HepG2 (cell line): ENCODE measurements at regions not wholly inside any gene's neighbourhood (a gene's known extent, or its start where the extent isn't known, plus 50 kb on each side); places are given as distances from the start of the nearest gene placed in this dataset.

Experiments used
- ATAC-seq: fragments of 200-7000 bp; cut with Tn5 transposase; 3 replicates; pipeline ENCODE4 v1.9.1; 2020; ENCODE audit warnings: mild to moderate bottlenecking, moderate library complexity
- BruUV-seq: library from RNA; stranded (reverse); fragments of 400-500 nt; replicated peaks from 2 replicates; lab custom pipeline; 2021; lab: Mats Ljungman, UMichigan
- CTCF ChIA-PET: fragments of 300-600 bp; formaldehyde crosslinking; extraction: SDS; loops from one replicate; lab custom pipeline; 2021; ENCODE audit warnings: low total read pairs, inconsistent platforms, low intra/inter-chr PET ratio; lab: Yijun Ruan, JAX
- POLR2A ChIA-PET: fragments of 350-600 bp; sonication (Branson Sonifier 250); formaldehyde crosslinking; loops from one replicate; lab custom pipeline; 2020; ENCODE audit warnings: antibody characterized with exemption, inconsistent platforms; lab: Yijun Ruan, JAX
- DNase-seq: peaks from one replicate; pipeline ENCODE4 v3.0.0-alpha.2; 2015; ENCODE audit warnings: low spot score
- FAIRE-seq: peaks from 3 replicates; lab custom pipeline; 2011; peaks lifted over from hg19 to GRCh38; lab: Jason Lieb, UNC
- H2AFZ ChIP-seq: one replicate; pipeline ENCODE4 v1.6.1; 2011; ENCODE audit warnings: low read length, inconsistent platforms
- H3K27ac ChIP-seq: fragments of 300-600 bp; 3 replicates; pipeline ENCODE4 v1.8.0; 2011; ENCODE audit warnings: mixed run types, mild to moderate bottlenecking, mixed read lengths, low read length, inconsistent platforms; ENCODE audit not compliant: insufficient read depth; ENCODE audit errors: extremely low read length
- H3K27me3 ChIP-seq, 2 experiments: fragments of 200-600 bp in 1 of 2; 2 replicates in 1 of 2; 3 replicates in 1 of 2; pipeline versions ENCODE4 v1.6.0 to v1.8.0; 2011; ENCODE audit warnings: low read length in 2 of 2, mild to moderate bottlenecking in 2 of 2, moderate library complexity in 2 of 2, inconsistent platforms in 1 of 2; ENCODE audit not compliant: insufficient read depth in 2 of 2, control insufficient read depth in 1 of 2
- H3K36me3 ChIP-seq, 2 experiments: fragments of 200-600 bp in 1 of 2; replicated peaks in 1 of 2; 2 replicates in 1 of 2; 3 replicates in 1 of 2; pipeline versions ENCODE4 v1.5.1 to v1.8.0; 2011; ENCODE audit warnings: low read length in 2 of 2, inconsistent platforms in 1 of 2; ENCODE audit not compliant: insufficient read depth in 2 of 2, control insufficient read depth in 1 of 2
- H3K4me1 ChIP-seq: 2 replicates; pipeline ENCODE4 v1.5.1; 2012; ENCODE audit warnings: low read length, inconsistent platforms; ENCODE audit not compliant: insufficient read depth
- H3K4me2 ChIP-seq: 2 replicates; pipeline ENCODE4 v1.6.0; 2011; ENCODE audit warnings: low read depth, low read length, inconsistent platforms
- H3K4me3 ChIP-seq, 3 experiments: fragments of 200-600 bp in 1 of 3; sonication (generic), shearing (Covaris generic) in 1 of 3; replicated peaks in 1 of 3; 2 replicates each; pipeline ENCODE4 v1.5.1; 2011 to 2016; ENCODE audit warnings: low read length in 3 of 3, inconsistent platforms in 2 of 3, low read depth in 2 of 3, mild to moderate bottlenecking in 2 of 3, control low read depth in 1 of 3, mixed read lengths in 1 of 3; ENCODE audit not compliant: insufficient read depth in 1 of 3
- H3K79me2 ChIP-seq: one replicate; pipeline ENCODE4 v1.6.1; 2011; ENCODE audit warnings: low read length, inconsistent platforms; ENCODE audit not compliant: insufficient read depth
- H3K9ac ChIP-seq: 2 replicates; pipeline ENCODE4 v1.6.0; 2011; ENCODE audit warnings: mild to moderate bottlenecking, low read depth, low read length, inconsistent platforms; ENCODE audit not compliant: insufficient read depth
- H3K9me3 ChIP-seq: 2 replicates; pipeline ENCODE4 v1.5.1; 2012; ENCODE audit warnings: mild to moderate bottlenecking, low read length
- H4K20me1 ChIP-seq: 2 replicates; pipeline ENCODE4 v1.6.0; 2011; ENCODE audit warnings: inconsistent platforms, mild to moderate bottlenecking, low read length, moderate library complexity; ENCODE audit not compliant: insufficient read depth
- ADNP ChIP-seq: sonication (generic); formaldehyde crosslinking; IDR thresholded peaks from 2 replicates; pipeline ENCODE4 v1.4.0; 2020; ENCODE audit warnings: missing genetic modification reagents
- ATRX ChIP-seq: sonication (generic); formaldehyde crosslinking; IDR thresholded peaks from 2 replicates; pipeline ENCODE4 v1.4.0; 2020; ENCODE audit warnings: missing genetic modification reagents, borderline replicate concordance
- DBP ChIP-seq: sonication (generic); formaldehyde crosslinking; IDR thresholded peaks from 2 replicates; pipeline ENCODE4 v1.4.0; 2020; ENCODE audit warnings: missing genetic modification reagents; ENCODE audit errors: not compliant biosample characterization
- DDIT3 ChIP-seq: sonication (generic); formaldehyde crosslinking; IDR thresholded peaks from 2 replicates; pipeline ENCODE4 v1.4.0; 2020; ENCODE audit warnings: mild to moderate bottlenecking, missing genetic modification reagents
- GTF2F1 ChIP-seq: fragments of 150-350 bp; IDR thresholded peaks from 2 replicates; pipeline ENCODE4 v1.6.1; 2014; ENCODE audit warnings: low read length
- HIC2 ChIP-seq: sonication (generic); formaldehyde crosslinking; IDR thresholded peaks from 2 replicates; pipeline ENCODE4 v1.9.0; 2022; ENCODE audit warnings: low read depth, missing genetic modification reagents
- KLF9 ChIP-seq: IDR thresholded peaks from 2 replicates; pipeline ENCODE4 v1.6.1; 2016; ENCODE audit warnings: low read depth
- LCORL ChIP-seq, 2 experiments: fragments of 450-650 bp in 1 of 2; sonication (generic) in 1 of 2; formaldehyde crosslinking in 1 of 2; IDR thresholded peaks; 2 replicates each; pipeline versions ENCODE4 v1.5.0 to v1.6.1; 2017 to 2020; ENCODE audit warnings: antibody characterized with exemption in 1 of 2, missing genetic modification reagents in 1 of 2
- MLXIP ChIP-seq: sonication (generic); formaldehyde crosslinking; IDR thresholded peaks from 2 replicates; pipeline ENCODE4 v1.9.0; 2021; ENCODE audit warnings: missing genetic modification reagents, borderline replicate concordance
- TBP ChIP-seq: sonication (generic); formaldehyde crosslinking; IDR thresholded peaks from 2 replicates; pipeline ENCODE4 v1.5.0; 2020; ENCODE audit warnings: missing genetic modification reagents
- ZBTB10 ChIP-seq: sonication (generic); formaldehyde crosslinking; IDR thresholded peaks from 2 replicates; pipeline ENCODE4 v1.4.0; 2020; ENCODE audit warnings: missing genetic modification reagents, borderline replicate concordance
- ZBTB14 ChIP-seq: sonication (generic); formaldehyde crosslinking; IDR thresholded peaks from 2 replicates; pipeline ENCODE4 v1.4.0; 2020; ENCODE audit warnings: missing genetic modification reagents
- ZKSCAN5 ChIP-seq: sonication (generic); formaldehyde crosslinking; IDR thresholded peaks from 2 replicates; pipeline ENCODE4 v1.5.1; 2020; ENCODE audit warnings: mild to moderate bottlenecking, missing genetic modification reagents
- ZNF709 ChIP-seq: sonication (generic); formaldehyde crosslinking; IDR thresholded peaks from 2 replicates; pipeline ENCODE4 v1.5.0; 2020; ENCODE audit warnings: mild to moderate bottlenecking, missing genetic modification reagents
- ZNF816 ChIP-seq: sonication (generic); formaldehyde crosslinking; IDR thresholded peaks from 2 replicates; pipeline ENCODE4 v1.8.0; 2022; ENCODE audit warnings: missing genetic modification reagents, mild to moderate bottlenecking, borderline replicate concordance
- WGBS: methylation state at CpG from one replicate; pipeline ENCODE4 v1.1.6; 2017; ENCODE audit warnings: low lambda C conversion rate; 5-methylcytosine and 5-hydroxymethylcytosine counted together
- in situ Hi-C: cut with HindIII; loops from 2 replicates; pipeline ENCODE4 v1.10.0; 2017; ENCODE audit warnings: low pct_unique_long_range_greater_than_20kb; ENCODE audit not compliant: extremely low pct_ligation_motif_present
- intact Hi-C: fragments of 100-400 bp; cut with micrococcal nuclease; formaldehyde crosslinking; loops from one replicate; pipeline ENCODE4 v1.10.0; 2022; ENCODE audit not compliant: unreplicated experiment

- no peak overlapping the region for H3K27ac ChIP-seq
- H3K79me2 ChIP-seq, result no peaks in the 10 kb centered on the region
- in situ Hi-C loops (no loop called here), intact Hi-C loops (no loop called here)
- H3K27me3 ChIP-seq, result peaks cover 2 to 47% of the 10 kb centered on the region in 2 experiments; a peak in 4 of 5 replicates
- H3K9ac ChIP-seq, result no peak overlapping the region
- H3K4me2 ChIP-seq, result no peak overlapping the region
- FAIRE-seq (no peak), ATAC-seq (no peak), DNase-seq (no peak)
- H3K9me3 ChIP-seq, result no peaks in the 10 kb centered on the region
- no peaks in the 10 kb centered on the region for H3K4me1 ChIP-seq
- no peaks in the 10 kb centered on the region for H3K36me3 ChIP-seq
- BruUV-seq, result no TSS peak
- POLR2A ChIA-PET, result no interaction called here
- CTCF ChIA-PET, result no interaction called here
- no peak overlapping the region for H2AFZ ChIP-seq
- H4K20me1 ChIP-seq, result no peaks in the 10 kb centered on the region; the same call in 1 of the 2 replicates
- WGBS, result 60% methylated on average over 9 of the region's 9 CpGs
- H3K4me3 ChIP-seq, result no peak overlapping the region
- no peak for TF ChIP-seq HIC2 (CRISPR knock-in tag)
- TF ChIP-seq MLXIP, result no peak
- no peak for TF ChIP-seq ATRX (CRISPR knock-in tag)
- no peak for TF ChIP-seq ZNF709 (CRISPR knock-in tag)
- no peak for TF ChIP-seq ADNP (CRISPR knock-in tag)
- no peak for TF ChIP-seq TBP (CRISPR knock-in tag)
- TF ChIP-seq GTF2F1, result no peak
- TF ChIP-seq ZBTB10 (CRISPR knock-in tag), result no peak
- no peak for TF ChIP-seq DBP
- no peak for TF ChIP-seq ZKSCAN5 (CRISPR knock-in tag)
- no peak for TF ChIP-seq LCORL (IDR thresholded peaks at IDR 0.05)
- TF ChIP-seq LCORL (CRISPR knock-in tag; IDR thresholded peaks at IDR 0.05), result no peak
- no peak for TF ChIP-seq KLF9
- no peak for TF ChIP-seq ZBTB14 (CRISPR knock-in tag)
- TF ChIP-seq DDIT3 (CRISPR knock-in tag), result no peak
- no peak for TF ChIP-seq ZNF816
Observed at GRCh38 chr2:235320326-235320725, 173.5 kb upstream of the AGAP1 start.
